Colonic mucosa (tissue), 4 donors: ENCODE measurements at regions not wholly inside any gene's neighbourhood (a gene's known extent, or its start where the extent isn't known, plus 50 kb on each side); places are given as distances from the start of the nearest gene placed in this dataset.

Experiments
- DNase-seq: peaks from one replicate; pipeline ENCODE4 v3.0.0-alpha.2; 2020
- H3K27ac ChIP-seq: fragments of 200-600 bp; one replicate; pipeline ENCODE4 v1.8.0; 2021
- H3K27me3 ChIP-seq: fragments of 200-600 bp; one replicate; pipeline ENCODE4 v1.8.0; 2021
- H3K36me3 ChIP-seq: fragments of 200-600 bp; one replicate; pipeline ENCODE4 v1.8.0; 2021
- H3K4me1 ChIP-seq: fragments of 200-600 bp; one replicate; pipeline ENCODE4 v1.8.0; 2021; ENCODE audit warnings: mild to moderate bottlenecking
- H3K4me3 ChIP-seq: fragments of 200-600 bp; one replicate; pipeline ENCODE4 v1.8.0; 2021
- H3K9ac ChIP-seq, 2 donors: one replicate each; pipeline ENCODE4 v1.7.0; 2013; ENCODE audit warnings: control low read depth in 2 of 2, low read depth in 2 of 2, low read length in 2 of 2
- H3K9me3 ChIP-seq: fragments of 200-600 bp; one replicate; pipeline ENCODE4 v1.8.0; 2021
- intact Hi-C: fragments of 100-400 bp; cut with DNase I; formaldehyde crosslinking; loops from one replicate; pipeline ENCODE4 v1.14.1; 2022
- TF ChIP-seq, protein P1 (sequence below): fragments of 200-600 bp; IDR thresholded peaks from one replicate; pipeline ENCODE4 v1.8.0; 2022; ENCODE audit warnings: antibody characterized with exemption, mild to moderate bottlenecking
- donor health status: healthy.
- donor health status: DM: no; HTN: no; CAD: no.
- donor health status: DM: no; HTN: no; CAD: no.

DNA sequence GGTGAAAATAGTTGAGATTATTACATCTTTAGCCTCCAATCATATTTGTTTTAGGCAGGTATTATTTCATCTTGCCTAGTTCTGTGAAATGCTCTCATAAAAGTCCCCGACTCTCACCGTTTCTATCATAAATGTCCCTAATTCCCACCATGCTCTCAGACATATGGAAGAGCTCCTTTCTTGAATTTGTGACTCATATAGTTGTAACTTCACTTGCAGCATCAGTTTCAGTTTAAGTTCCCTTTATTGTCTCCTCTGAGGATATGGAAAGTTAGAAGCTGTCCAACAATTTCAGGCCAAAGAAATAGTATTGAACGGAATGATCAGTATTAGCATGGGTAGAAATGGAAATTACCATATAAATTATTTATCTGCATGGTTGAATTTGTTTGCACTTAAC is 187.5 kb upstream of the NR4A3 start:
- H3K36me3 ChIP-seq = no peaks in the 10 kb centered on the region
- TF ChIP-seq, protein P1, sequence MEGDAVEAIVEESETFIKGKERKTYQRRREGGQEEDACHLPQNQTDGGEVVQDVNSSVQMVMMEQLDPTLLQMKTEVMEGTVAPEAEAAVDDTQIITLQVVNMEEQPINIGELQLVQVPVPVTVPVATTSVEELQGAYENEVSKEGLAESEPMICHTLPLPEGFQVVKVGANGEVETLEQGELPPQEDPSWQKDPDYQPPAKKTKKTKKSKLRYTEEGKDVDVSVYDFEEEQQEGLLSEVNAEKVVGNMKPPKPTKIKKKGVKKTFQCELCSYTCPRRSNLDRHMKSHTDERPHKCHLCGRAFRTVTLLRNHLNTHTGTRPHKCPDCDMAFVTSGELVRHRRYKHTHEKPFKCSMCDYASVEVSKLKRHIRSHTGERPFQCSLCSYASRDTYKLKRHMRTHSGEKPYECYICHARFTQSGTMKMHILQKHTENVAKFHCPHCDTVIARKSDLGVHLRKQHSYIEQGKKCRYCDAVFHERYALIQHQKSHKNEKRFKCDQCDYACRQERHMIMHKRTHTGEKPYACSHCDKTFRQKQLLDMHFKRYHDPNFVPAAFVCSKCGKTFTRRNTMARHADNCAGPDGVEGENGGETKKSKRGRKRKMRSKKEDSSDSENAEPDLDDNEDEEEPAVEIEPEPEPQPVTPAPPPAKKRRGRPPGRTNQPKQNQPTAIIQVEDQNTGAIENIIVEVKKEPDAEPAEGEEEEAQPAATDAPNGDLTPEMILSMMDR = no peak
- no peaks in the 10 kb centered on the region for H3K27me3 ChIP-seq
- H3K9me3 ChIP-seq = no peaks in the 10 kb centered on the region
- H3K4me3 ChIP-seq = no peak overlapping the region
- no peaks in the 10 kb centered on the region for H3K4me1 ChIP-seq
- DNase-seq = no peak
- H3K27ac ChIP-seq = no peak overlapping the region
- no peak overlapping the region for H3K9ac ChIP-seq
- intact Hi-C loops = no loop called here

DNA sequence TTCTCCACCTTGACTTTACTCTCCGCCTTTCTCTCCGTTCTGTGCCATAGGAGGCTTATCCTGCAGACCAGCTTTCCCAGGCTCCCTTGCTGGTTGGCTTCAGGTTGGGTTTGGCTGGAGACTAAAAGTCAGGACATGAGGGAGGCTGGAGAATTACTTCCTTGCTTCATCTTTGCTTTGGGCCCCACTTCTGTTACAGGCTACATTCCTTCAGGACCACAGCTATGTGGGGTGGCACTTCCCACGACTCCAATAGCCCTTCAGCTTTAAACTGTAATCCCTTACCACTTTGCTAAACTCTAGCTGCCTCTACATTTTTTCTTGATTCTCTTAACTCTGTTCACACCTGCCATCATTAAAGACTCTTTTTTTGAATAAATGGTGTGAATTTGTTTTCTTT is 186.7 kb upstream of the NR4A3 start:
- no peak overlapping the region for H3K27ac ChIP-seq
- no peak overlapping the region for H3K4me3 ChIP-seq
- no peaks in the 10 kb centered on the region for H3K27me3 ChIP-seq
- H3K9me3 ChIP-seq = no peaks in the 10 kb centered on the region
- intact Hi-C loops = no loop called here
- H3K36me3 ChIP-seq = no peaks in the 10 kb centered on the region
- no peak overlapping the region for H3K9ac ChIP-seq
- no peaks in the 10 kb centered on the region for H3K4me1 ChIP-seq
- TF ChIP-seq, protein P1 = no peak
- no peak for DNase-seq

DNA sequence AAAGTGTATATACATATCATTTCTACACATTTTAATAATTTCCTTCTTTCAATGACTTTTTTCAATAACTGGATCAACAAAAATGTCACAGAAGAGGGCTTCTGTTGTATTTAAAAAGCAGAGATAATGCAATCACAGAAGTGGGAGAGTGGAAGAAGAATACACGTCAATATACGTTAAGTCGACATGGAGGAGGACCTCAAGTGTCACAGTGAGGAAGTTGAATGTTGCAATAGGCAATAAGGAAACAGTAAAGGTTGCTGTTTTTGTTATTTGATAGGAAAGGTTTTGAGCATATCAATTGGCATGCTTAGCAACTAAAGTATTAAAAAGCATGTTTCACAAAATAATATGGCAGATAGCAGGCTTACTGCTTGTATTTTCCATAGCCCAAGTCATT is 184.0 kb upstream of the NR4A3 start:
- H3K4me1 ChIP-seq = no peaks in the 10 kb centered on the region
- TF ChIP-seq, protein P1 = no peak
- no peak for DNase-seq

DNA sequence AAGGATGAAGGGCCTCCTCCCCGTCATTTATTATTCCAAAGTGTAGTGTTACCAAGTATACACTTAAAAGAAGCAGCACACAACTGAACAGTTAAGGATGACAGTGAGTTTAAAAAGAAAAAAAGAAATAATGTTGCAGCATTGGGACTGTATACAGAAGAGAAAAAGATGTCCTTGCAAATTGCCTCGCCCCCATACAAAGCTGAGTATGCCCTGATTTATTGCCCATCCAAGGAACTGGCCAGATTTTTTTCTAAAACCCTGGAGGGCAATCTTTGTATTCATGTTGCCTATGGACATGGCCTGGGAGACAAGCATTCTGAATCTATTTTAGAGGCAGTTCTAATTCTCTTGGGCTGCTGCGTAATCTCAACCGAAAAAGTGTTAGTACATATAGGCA is 182.7 kb upstream of the NR4A3 start:
- H3K36me3 ChIP-seq = no peaks in the 10 kb centered on the region
- no peak for DNase-seq
- no peak overlapping the region for H3K27ac ChIP-seq
- TF ChIP-seq, protein P1 = no peak
- intact Hi-C loops = no loop called here
- no peaks in the 10 kb centered on the region for H3K27me3 ChIP-seq
- no peak overlapping the region for H3K4me3 ChIP-seq
- no peaks in the 10 kb centered on the region for H3K9me3 ChIP-seq
- no peaks in the 10 kb centered on the region for H3K4me1 ChIP-seq
- H3K9ac ChIP-seq = no peak overlapping the region

More for the DNA sequence above, 184.0 kb upstream of the NR4A3 start:
- H3K4me3 ChIP-seq = no peak overlapping the region
- H3K9me3 ChIP-seq = no peaks in the 10 kb centered on the region
- H3K27ac ChIP-seq = no peak overlapping the region
- H3K9ac ChIP-seq = no peak overlapping the region
- H3K27me3 ChIP-seq = no peaks in the 10 kb centered on the region
- intact Hi-C loops = no loop called here
- H3K36me3 ChIP-seq = no peaks in the 10 kb centered on the region

DNA sequence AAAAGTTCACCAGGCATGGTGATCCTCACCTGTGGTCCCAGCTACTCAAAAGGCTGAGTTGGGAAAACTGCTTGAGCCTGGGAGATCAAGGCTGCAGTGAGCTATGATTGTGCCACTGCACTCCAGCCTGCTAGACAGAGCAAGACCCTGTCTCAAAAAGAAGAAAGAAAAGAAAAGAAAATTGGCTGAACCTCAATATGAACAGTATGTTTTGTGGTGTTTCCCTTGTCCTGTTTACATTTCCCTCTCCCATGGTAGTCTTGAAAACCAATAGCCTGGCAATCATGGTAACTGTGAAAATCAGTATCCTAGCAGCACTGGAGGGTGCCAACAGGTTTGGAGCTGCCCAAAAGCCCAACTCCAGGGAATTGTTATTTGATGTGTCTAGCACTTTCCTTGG is 174.1 kb upstream of the NR4A3 start:
- no peak overlapping the region for H3K4me3 ChIP-seq
- no peak for DNase-seq
- H3K4me1 ChIP-seq = no peaks in the 10 kb centered on the region
- TF ChIP-seq, protein P1 = no peak
- H3K9me3 ChIP-seq = no peaks in the 10 kb centered on the region
- no peak overlapping the region for H3K27ac ChIP-seq
- H3K27me3 ChIP-seq = no peaks in the 10 kb centered on the region
- H3K36me3 ChIP-seq = no peaks in the 10 kb centered on the region
- no peak overlapping the region for H3K9ac ChIP-seq
- intact Hi-C loops = no loop called here
